Superior temporal gyrus (tissue), 1 donor: ENCODE measurements at regions not wholly inside any gene's neighbourhood (a gene's known extent, or its start where the extent isn't known, plus 50 kb on each side); places are given as distances from the start of the nearest gene placed in this dataset.

Source experiments
- DNase-seq: peaks from one replicate; pipeline ENCODE4 v3.0.0-alpha.2; 2016; ENCODE audit errors: extremely low spot score

- no peak for DNase-seq
Measured at GRCh38 chr18:67977067-67977616, 460.6 kb upstream of the DSEL start.

- DNase-seq: no peak
Measured at GRCh38 chr18:67973916-67974315, 457.4 kb upstream of the DSEL start.

- DNase-seq: no peak
Measured at GRCh38 chr18:67969458-67969857, 452.9 kb upstream of the DSEL start.

DNA sequence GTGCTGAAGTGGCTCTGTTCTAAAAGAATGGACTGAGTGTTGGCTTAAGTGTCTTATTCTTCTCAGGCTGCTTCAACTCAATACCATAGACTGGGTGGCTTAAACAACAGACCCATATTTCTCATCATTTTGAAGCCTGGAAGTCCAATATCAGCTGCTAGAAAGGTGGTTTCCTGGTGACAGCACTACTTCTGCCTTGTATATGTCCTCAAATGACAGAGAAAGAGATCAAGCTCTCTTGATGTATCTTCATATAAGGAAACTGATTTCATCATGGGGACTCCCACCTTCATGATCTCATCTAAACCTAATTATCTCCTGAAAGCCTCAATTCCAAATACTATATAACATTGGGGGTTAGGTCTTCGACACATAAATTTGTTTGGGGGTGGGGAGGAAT, 449.7 kb upstream of the DSEL start:
- DNase-seq: no peak

- no peak for DNase-seq
Measured at GRCh38 chr18:67964462-67964861, 447.9 kb upstream of the DSEL start.

DNA sequence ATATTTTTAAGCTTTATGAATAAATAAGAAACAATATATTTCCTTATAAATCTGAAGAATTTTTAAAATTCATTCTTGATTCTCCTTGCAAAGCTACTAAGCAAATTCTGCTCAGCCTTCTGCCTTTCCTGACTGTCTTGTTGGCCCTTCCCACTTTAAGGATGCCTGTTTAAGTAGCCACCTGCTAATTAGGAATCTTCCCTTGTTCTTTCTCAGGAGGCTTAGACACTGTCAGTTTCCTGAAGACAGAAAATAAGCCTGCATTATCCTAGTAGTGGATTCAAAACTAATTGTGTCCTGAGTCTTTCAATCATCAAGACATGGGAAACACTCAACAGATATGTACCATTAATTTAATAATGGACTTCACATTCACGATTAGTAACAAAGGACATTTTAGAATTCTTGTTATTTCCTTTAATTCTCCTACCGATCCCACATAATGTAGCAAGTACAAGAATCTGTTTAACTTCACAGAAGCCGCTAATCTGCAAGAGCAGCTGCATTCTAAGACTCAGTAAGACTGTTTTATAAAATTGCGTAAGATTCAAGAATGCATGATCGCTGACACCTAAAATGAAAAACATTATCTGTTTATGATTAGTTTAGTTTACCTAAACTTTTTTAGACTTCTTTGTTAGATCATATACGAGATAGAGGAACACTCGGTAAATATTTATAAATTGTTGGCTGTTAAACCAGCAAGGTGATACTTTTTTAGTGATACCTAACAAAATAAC, 445.4 kb upstream of the DSEL start:
- DNase-seq: no peak

DNA sequence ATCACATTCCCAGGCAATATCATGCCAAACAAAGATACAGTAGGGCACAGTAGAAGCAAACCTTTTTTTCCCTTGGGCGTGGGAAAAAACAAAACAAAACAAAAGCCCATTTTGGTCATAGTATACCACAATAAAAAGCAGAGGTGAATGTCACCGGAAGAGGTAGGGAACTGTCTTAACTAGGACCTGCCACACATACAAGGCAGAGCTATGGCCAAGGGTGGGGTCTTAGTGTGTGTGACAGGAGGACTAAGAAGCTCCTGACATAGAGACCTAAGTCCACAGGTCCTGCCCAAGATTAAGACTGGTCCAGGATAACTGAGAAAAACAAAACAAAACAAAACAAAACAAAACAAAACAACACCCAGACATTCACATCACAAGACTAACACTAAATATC, 441.2 kb upstream of the DSEL start:
- no peak for DNase-seq

DNA sequence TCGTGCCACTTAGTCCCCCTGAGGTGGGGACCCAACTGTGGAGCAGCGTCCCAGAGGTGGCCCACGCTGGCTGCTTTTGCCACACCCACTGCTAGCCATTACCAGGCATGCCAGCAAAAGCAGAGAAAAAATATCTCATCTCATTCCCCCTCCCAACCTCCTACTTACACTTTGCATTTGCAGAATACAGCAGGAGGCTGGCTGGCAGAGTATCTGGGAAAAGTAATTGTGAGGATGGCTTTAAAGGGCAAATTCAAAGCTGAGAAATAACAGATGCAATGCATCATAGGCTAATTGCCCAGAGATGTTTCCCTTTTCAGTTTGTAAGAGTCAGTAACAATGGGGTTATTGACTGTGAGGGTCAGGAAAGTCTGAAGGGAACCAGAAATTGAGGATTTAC, 438.1 kb upstream of the DSEL start:
- no peak for DNase-seq

DNA sequence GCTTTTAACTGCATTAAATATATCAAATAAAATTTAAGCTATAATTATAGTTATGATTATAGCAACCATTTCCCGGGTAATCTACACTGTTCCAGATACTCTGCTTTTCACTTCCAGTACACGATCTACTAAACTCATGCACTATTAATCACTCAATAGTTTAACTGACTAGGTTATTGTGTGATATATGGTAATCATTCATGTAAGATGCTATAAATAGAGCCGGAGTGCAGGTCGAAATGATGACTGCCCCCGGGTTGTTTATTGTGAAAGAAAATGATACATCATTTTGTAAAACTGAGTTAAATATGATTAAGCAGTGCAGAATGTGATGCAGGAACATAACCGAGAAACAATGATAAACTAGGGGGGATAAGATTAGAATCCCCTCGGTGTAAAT, 434.6 kb upstream of the DSEL start:
- no peak for DNase-seq

DNA sequence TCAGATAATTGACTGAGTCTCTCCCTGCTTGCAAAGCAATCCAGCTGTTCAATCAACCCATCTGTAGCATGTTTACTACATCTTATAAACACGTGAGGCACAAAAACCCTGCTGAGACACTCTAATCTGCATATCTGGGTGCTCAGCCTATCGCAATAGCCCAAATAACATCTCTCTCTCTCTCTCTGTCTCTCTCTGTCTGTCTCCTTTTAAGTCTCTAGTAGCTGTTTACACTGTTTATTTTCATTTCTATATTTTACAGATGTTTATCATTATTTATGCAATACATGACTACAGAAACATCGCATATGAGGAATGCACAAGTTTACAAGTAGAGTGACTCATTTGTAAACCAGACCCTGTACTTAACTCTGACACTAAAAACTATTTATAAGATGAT, 422.1 kb upstream of the DSEL start:
- no peak for DNase-seq

DNA sequence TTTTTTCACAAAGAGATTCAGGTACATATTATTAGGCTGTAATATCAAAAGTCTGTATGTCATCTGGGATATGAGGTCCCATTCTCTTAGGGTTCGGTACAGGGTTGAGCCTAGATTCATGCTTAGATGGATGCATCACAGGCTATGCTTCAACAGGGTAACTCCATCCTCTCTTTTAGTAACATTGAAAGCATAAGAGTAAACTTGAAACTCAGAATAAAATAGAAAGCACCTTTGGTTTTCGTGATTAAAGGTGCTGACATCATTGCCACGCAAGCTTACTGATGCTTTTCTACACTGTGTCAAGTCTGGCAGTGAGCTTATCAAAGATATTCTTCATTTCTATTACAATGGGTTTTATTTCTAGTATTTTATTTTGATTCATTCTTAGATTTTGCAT, 419.1 kb upstream of the DSEL start:
- no peak for DNase-seq

GRCh38 chr18:67933271-67933670, 416.8 kb upstream of the DSEL start:
- no peak for DNase-seq

GRCh38 chr18:67932271-67932670, 415.8 kb upstream of the DSEL start:
- DNase-seq: no peak

DNA sequence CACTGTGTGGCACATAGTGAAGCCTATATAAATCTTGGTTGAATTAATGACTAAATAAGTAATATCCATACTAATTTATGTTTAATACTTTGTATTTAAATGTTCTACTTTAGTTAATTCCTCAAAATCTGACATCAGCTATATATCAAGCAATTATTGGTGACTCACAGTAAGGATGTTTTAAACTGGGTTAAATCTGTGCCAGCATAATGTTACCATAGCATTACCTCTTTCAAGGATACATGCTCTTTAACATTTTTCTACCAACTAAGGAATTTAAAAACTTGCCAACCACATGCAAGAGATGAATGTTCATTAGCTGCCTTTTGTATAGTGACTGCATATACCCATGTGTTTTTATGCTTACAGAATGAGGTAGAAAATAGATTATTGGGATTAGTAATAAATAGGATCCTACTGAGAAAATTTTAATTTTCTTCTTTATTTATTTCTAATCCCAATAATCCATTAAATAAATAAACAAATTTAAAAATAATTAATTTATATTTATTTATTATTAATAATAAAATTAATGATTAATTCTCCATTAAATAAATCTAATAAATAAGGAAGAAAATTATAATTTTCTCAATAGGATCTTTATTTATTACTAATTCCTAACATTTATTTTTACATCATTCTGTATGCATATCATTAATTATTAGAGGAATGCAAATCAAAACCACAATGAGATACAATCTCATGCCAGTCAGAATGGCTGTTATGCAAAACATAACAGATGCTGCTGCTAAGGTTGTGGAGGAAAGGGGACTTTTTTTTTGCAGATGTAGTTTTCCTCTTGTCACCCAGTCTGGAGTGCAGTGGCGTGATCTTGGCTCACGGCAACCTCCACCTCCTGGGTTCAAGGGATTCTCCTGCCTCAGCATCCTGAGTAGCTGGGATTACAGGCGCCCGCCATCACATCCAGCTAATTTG, 410.7 kb upstream of the DSEL start:
- DNase-seq: no peak

GRCh38 chr18:67924656-67925055, 408.1 kb upstream of the DSEL start:
- no peak for DNase-seq

GRCh38 chr18:67919316-67919715, 402.8 kb upstream of the DSEL start:
- no peak for DNase-seq

- peak; percentile 21 for DNase-seq
Measured at GRCh38 chr18:67916097-67916496, 399.6 kb upstream of the DSEL start.

GRCh38 chr18:67913040-67913439, 396.5 kb upstream of the DSEL start:
- no peak for DNase-seq

GRCh38 chr18:67901573-67901972, 385.1 kb upstream of the DSEL start:
- no peak for DNase-seq

DNA sequence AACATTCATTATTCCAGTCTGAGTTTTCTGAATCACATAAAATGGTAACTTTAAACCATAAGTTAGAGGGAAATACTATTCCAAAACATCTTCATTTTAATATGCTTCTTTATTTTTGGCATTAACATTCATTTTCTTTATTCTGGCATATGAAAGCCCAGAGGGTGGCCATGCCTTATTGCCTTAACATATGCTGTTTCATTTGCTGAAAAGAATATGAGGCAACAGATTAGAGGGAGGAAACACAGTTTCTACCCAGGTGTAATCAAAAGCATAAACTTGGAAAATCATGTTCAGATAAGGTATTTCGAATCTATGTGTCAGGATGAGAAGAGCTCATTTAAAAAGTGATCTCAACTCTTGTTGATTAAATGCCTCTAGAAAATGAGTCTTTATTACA, 379.9 kb upstream of the DSEL start:
- DNase-seq: no peak

- DNase-seq: no peak
Measured at GRCh38 chr18:67893916-67894315, 377.4 kb upstream of the DSEL start.

GRCh38 chr18:67876871-67877270, 360.4 kb upstream of the DSEL start:
- no peak for DNase-seq

GRCh38 chr18:67875944-67876343, 359.4 kb upstream of the DSEL start:
- DNase-seq: no peak
